Stimulated activated CD4-positive, alpha-beta T cell treated with anti-CD3 and anti-CD28 coated beads, Interleukin-4, amount 100 ng/mL, for 4 hours (primary cell): ENCODE measurements at regions not wholly inside any gene's neighbourhood (a gene's known extent, or its start where the extent isn't known, plus 50 kb on each side); places are given as distances from the start of the nearest gene placed in this dataset.
"Not testable (repeated sequence)": the region's sequence is repeated elsewhere in the genome, so short reads cannot be mapped to it uniquely, and the experiment has no call there.

Source experiments
- DNase-seq, 2 experiments: peaks; one replicate each; pipeline ENCODE4 v3.0.0-alpha.2; 2020

- no peak for DNase-seq
These were observed 416.2 kb upstream of the TPK1 start for GRCh38 chr7:145252031-145252430.

GRCh38 chr7:145224775-145225174, 388.9 kb upstream of the TPK1 start:
- no peak for DNase-seq

GRCh38 chr7:145219461-145219860, 383.6 kb upstream of the TPK1 start:
- DNase-seq = no peak

- DNase-seq = no peak
These were observed 381.0 kb upstream of the TPK1 start for GRCh38 chr7:145216866-145217265.

- DNase-seq = no peak
These were observed 376.2 kb upstream of the TPK1 start for GRCh38 chr7:145212050-145212449.

- DNase-seq = no peak
These were observed 375.4 kb upstream of the TPK1 start for GRCh38 chr7:145211211-145211610.

GRCh38 chr7:145193951-145194350, 358.1 kb upstream of the TPK1 start:
- DNase-seq = no peak

- no peak for DNase-seq
These were observed 349.1 kb upstream of the TPK1 start for GRCh38 chr7:145184956-145185355.

- no peak for DNase-seq
These were observed 347.2 kb upstream of the TPK1 start for GRCh38 chr7:145183069-145183468.

GRCh38 chr7:145175366-145175765, 339.5 kb upstream of the TPK1 start:
- no peak for DNase-seq

- DNase-seq = no peak
These were observed 334.1 kb upstream of the TPK1 start for GRCh38 chr7:145169908-145170307.

- DNase-seq = no peak
These were observed 333.0 kb upstream of the TPK1 start for GRCh38 chr7:145168879-145169278.

GRCh38 chr7:145168427-145168826, 332.6 kb upstream of the TPK1 start:
- no peak for DNase-seq

- no peak for DNase-seq
These were observed 321.0 kb upstream of the TPK1 start for GRCh38 chr7:145156834-145157233.

- DNase-seq = no peak
These were observed 316.7 kb upstream of the TPK1 start for GRCh38 chr7:145152589-145152988.

GRCh38 chr7:145151676-145152075, 315.8 kb upstream of the TPK1 start:
- DNase-seq = no peak

- no peak for DNase-seq
These were observed 312.0 kb upstream of the TPK1 start for GRCh38 chr7:145147865-145148264.

- no peak for DNase-seq
These were observed 307.8 kb upstream of the TPK1 start for GRCh38 chr7:145143685-145144084.

GRCh38 chr7:145134377-145134776, 298.5 kb upstream of the TPK1 start:
- DNase-seq = no peak

GRCh38 chr7:145123502-145123901, 287.6 kb upstream of the TPK1 start:
- DNase-seq = no peak

GRCh38 chr7:145106001-145106400, 270.1 kb upstream of the TPK1 start:
- no peak for DNase-seq

GRCh38 chr7:145105561-145105960, 269.7 kb upstream of the TPK1 start:
- no peak for DNase-seq

GRCh38 chr7:145104400-145104799, 268.5 kb upstream of the TPK1 start:
- no peak for DNase-seq

GRCh38 chr7:145102199-145102598, 266.3 kb upstream of the TPK1 start:
- not testable (repeated sequence) for DNase-seq

GRCh38 chr7:145092766-145093165, 256.9 kb upstream of the TPK1 start:
- DNase-seq = no peak

- DNase-seq = no peak
These were observed 252.4 kb upstream of the TPK1 start for GRCh38 chr7:145088111-145088745.
